CD4-positive, alpha-beta T cell treated with Interleukin-12 subunit alpha and Interleukin-12 subunit beta, for 1 hour (primary cell): ENCODE measurements at regions not wholly inside any gene's neighbourhood (a gene's known extent, or its start where the extent isn't known, plus 50 kb on each side); places are given as distances from the start of the nearest gene placed in this dataset.

Experiments used
- DNase-seq: peaks from one replicate; pipeline ENCODE4 v3.0.0-alpha.2; 2020

DNA sequence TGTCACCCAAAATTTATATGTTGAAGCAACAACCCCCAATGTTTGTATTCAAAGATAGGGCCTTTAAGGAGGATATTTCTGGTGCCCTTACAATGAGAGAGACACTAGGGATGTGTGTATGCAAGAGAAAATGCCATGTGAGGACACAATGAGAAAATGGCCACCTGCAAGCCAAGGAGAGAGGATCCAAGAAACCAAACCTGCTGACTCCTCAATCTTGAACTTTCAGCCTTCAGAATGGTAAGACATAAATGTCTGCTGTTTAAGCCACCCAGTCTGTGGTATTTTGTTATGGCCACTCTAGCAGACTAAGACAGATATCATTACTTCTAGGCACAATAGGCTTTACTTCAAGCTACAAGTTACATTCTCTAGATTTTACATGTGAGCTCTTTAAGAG, 1145.1 kb upstream of the MAP3K7 start:
- no peak for DNase-seq

GRCh38 chr6:91730710-91731109, 1143.8 kb upstream of the MAP3K7 start:
- no peak for DNase-seq

DNA sequence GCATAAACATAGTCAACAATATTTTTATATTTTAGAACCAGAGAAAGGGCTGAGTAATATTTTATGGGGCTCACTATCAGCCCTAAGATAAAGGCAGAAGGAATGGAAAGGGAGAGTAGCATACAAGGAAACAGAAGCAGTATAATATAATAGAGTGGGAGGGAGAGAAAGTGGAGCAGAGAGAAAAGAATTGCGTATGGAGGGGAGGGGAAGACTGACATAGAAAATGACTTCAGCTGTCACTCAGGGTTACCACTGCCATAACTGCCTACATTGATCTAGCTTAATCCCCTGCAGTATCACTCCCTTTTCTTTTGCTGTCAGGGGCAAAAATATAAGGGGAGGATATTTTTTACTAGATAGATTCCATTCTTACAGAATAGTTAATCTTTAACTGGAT, 1133.5 kb upstream of the MAP3K7 start:
- DNase-seq, result no peak

- DNase-seq, result no peak
Observed at GRCh38 chr6:91719414-91719813, 1132.5 kb upstream of the MAP3K7 start.

DNA sequence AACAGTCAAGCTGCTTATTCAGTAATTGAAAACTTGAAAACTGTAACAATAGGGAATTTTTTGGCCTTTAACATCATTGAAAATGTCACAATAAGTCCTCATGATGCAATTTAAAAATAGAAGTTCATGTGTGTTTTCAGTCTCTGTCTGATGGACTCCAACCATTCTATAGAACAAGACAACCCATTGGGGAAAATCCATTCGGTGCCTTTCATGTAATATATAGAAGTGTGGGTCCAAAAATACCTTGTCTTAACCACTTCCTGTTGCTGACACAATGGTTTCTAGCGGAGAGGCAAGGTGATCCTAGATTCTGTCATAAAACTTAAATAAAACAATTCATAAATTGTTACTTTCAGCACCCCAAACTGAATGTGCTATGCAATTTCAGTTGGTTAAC, 1131.3 kb upstream of the MAP3K7 start:
- DNase-seq, result no peak

DNA sequence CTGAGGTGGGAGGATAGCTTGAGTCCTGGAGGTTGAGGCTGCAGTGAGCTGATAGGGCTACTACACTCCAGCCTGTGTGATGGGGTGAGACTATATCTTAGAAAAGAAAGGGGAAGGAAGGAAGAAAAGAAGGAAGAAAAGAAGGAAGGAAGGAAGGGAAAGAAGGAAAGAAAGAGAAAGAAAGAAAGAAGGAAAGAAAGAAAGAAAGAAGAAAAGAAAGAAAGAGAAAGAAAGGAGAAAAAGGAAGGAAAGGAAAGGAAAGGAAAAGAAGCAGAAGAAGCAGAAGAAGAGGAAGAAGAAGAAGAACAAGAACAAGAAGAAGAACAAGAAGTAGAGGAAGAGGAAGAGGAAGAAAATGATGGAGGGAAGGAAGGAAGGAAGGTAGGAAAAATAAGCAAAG, 1130.2 kb upstream of the MAP3K7 start:
- no peak for DNase-seq

DNA sequence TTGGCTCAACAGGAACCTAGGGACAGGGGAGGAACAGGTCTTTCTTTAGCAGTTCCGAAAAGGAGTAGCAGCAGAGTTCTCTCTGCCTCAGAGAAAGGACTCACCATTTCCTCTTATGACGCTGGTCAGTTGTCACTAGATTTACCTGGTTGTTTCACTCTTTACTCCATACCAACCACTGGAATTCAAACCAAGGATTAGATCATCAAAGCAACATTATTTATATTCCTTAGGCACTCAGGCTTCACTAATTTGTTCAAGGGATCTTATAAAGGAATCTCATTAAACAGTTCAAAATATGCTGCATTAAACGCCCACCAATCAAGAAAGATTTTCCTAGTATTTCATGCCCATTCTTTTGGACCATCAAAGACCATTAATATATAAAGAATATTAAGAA, 1129.5 kb upstream of the MAP3K7 start:
- no peak for DNase-seq

GRCh38 chr6:91715171-91715805, 1128.4 kb upstream of the MAP3K7 start:
- no peak for DNase-seq

DNA sequence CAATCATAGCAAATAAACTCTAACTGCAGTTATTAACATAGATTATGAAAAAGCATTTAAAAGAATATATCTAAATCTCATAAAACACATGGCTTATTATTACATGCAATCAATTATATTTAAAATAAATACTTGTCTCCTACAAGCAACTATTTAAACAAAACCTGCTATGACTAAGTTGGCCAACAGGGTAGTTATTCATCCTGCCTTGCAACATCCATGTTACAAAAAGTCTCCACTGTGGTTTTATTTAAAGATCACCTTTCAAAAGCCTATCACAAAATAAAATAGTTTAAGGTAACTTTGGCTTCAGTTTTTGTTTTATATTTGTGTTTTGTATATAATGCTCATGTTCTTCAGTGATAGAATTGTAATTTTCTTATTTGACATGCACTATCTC, 1127.0 kb upstream of the MAP3K7 start:
- DNase-seq, result no peak

GRCh38 chr6:91711518-91711917, 1124.6 kb upstream of the MAP3K7 start:
- DNase-seq, result no peak

DNA sequence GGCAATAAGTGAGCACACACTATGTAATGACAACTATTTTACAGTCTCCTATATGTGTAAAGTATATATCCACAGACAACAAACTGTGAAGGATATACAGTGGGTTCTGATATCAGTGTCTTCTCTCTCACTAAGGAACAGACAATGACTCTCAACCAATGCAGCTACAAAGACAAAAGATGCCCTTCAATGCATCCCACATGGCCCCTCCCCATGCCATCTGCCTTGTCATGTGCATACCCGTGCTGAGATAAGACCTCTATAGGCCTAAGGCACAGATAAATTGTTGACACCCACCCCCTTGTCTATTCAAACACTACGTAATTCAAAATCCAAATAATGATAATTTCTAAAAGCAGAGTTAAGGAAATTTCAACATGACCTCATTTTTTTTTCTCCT, 1123.5 kb upstream of the MAP3K7 start:
- DNase-seq, result no peak

DNA sequence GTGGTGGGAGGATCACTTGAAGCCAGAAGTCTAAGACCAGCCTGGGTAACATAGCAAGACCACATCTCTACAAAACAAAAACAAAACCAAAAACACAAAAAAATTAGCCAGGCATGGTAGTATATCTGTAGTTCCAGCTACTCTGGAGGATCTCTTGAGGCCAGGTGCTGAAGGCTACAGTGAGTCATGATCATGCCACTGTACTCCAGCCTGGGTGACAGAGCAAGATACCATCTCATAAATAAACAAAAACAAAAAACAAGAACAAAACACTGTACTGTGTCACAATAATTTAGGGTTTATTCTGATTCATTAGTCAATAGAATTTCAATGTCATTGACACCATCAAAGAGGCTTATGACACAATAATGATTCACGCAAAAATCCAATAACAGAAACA, 1121.7 kb upstream of the MAP3K7 start:
- no peak for DNase-seq

DNA sequence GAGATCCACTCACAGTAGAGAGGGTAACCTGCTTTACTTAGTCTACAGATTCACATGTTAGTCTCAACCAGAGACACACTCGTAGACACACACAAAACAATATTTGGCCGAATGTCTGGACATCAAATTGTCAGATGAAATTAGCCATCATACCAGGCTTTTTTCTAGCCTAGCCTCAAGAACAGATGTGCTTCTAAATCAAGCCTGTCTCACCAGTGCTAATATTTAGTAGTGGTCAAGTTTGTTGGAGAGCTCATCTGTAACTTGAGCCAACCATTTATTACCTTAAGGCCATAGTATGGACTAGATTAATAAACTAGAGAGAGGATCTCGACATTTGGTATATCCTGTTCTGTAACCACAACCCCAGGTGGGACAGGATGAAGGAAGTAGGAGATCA, 1118.8 kb upstream of the MAP3K7 start:
- DNase-seq, result no peak

- no peak for DNase-seq
Observed at GRCh38 chr6:91704531-91704930, 1117.7 kb upstream of the MAP3K7 start.

- DNase-seq, result no peak
Observed at GRCh38 chr6:91697010-91697695, 1110.3 kb upstream of the MAP3K7 start.

- DNase-seq, result no peak
Observed at GRCh38 chr6:91695221-91695620, 1108.3 kb upstream of the MAP3K7 start.

GRCh38 chr6:91694016-91694654, 1107.3 kb upstream of the MAP3K7 start:
- DNase-seq, result no peak

- no peak for DNase-seq
Observed at GRCh38 chr6:91691449-91691848, 1104.6 kb upstream of the MAP3K7 start.

GRCh38 chr6:91683240-91683639, 1096.4 kb upstream of the MAP3K7 start:
- no peak for DNase-seq

DNA sequence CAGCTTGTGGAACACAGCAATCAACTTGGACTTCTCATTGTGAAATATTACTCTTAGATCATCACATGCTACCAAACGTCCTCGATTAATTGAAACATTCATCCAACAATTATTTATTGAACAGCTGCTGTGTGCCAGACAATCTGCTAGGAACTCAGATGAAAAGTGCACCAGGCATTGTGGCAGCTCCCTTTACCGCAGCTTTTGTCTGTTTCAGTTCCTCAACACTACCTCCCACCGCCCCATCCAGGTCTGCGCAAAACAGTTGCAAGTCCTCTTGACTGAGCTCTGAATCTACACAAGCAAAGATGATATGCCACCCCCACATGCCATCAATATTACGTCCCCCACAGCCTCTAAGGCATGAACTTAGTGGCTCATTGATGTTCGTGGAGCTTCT, 1094.4 kb upstream of the MAP3K7 start:
- DNase-seq, result no peak

GRCh38 chr6:91678679-91679446, 1092.0 kb upstream of the MAP3K7 start:
- DNase-seq, result no peak

GRCh38 chr6:91672201-91672600, 1085.3 kb upstream of the MAP3K7 start:
- DNase-seq, result no peak

DNA sequence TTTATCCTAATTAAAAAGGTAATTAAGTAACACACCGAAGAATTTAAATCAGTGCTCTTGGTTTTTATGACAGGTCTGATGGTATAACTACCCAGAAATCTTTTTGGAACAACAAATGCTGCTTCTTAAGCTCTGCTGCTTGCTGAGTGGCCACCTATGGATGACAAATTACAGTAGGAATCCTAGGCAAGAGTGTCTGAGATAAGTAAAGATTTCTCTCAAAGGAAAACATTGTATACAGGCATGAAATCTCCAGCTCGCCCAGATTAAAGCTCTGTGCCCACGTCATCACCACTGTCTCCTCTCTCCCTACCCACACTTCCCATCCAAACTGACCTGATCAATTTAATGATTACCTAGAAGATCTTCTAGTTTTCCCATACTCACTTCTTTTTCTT, 1083.0 kb upstream of the MAP3K7 start:
- no peak for DNase-seq
